GM23338 (cell line): ENCODE measurements at regions not wholly inside any gene's neighbourhood (a gene's known extent, or its start where the extent isn't known, plus 50 kb on each side); places are given as distances from the start of the nearest gene placed in this dataset.

Source experiments
- ATAC-seq: fragments of 200-7000 bp; cut with Tn5 transposase; 3 replicates; pipeline ENCODE4 v1.9.1; 2020
- DNase-seq: peaks from one replicate; pipeline ENCODE4 v3.0.0-alpha.2; 2015; ENCODE audit warnings: low spot score
- H2AFZ ChIP-seq: fragments of 200-600 bp; sonication (generic); 2 replicates; pipeline ENCODE4 v1.8.0; 2016; ENCODE audit warnings: antibody characterized with exemption, mild to moderate bottlenecking, moderate library complexity
- H3F3A ChIP-seq: fragments of 200-600 bp; sonication (generic); replicated peaks from 2 replicates; pipeline ENCODE4 v1.8.0; 2017; ENCODE audit warnings: antibody characterized with exemption, mixed run types, low read depth
- H3K27ac ChIP-seq: fragments of 200-600 bp; sonication (generic); 2 replicates; pipeline ENCODE4 v1.6.1; 2016; ENCODE audit warnings: low read depth
- H3K27me3 ChIP-seq: fragments of 200-600 bp; sonication (generic); 2 replicates; pipeline ENCODE4 v1.8.0; 2016; ENCODE audit warnings: mild to moderate bottlenecking, mixed run types, moderate library complexity; ENCODE audit not compliant: insufficient read depth
- H3K36me3 ChIP-seq: fragments of 200-600 bp; sonication (generic); 2 replicates; pipeline ENCODE4 v1.8.0; 2016; ENCODE audit warnings: mild to moderate bottlenecking; ENCODE audit not compliant: insufficient read depth
- H3K4me1 ChIP-seq: fragments of 200-600 bp; sonication (generic); 2 replicates; pipeline ENCODE4 v1.8.0; 2016; ENCODE audit warnings: mild to moderate bottlenecking, moderate library complexity; ENCODE audit not compliant: insufficient read depth
- H3K4me2 ChIP-seq: fragments of 200-600 bp; sonication (generic); 2 replicates; pipeline ENCODE4 v1.7.1; 2017; ENCODE audit warnings: mixed run types
- H3K4me3 ChIP-seq: fragments of 200-600 bp; sonication (generic); 2 replicates; pipeline ENCODE4 v1.6.1; 2016; ENCODE audit warnings: mixed run types
- H3K79me2 ChIP-seq: fragments of 200-600 bp; sonication (generic); replicated peaks from 2 replicates; pipeline ENCODE4 v1.8.0; 2017; ENCODE audit warnings: mild to moderate bottlenecking; ENCODE audit not compliant: insufficient read depth
- H3K9me2 ChIP-seq: fragments of 200-600 bp; sonication (generic); 2 replicates; pipeline ENCODE4 v1.8.0; 2017; ENCODE audit not compliant: insufficient read depth
- H4K20me1 ChIP-seq: fragments of 200-600 bp; sonication (generic); replicated peaks from 2 replicates; pipeline ENCODE4 v1.8.0; 2017; ENCODE audit warnings: mild to moderate bottlenecking; ENCODE audit not compliant: insufficient read depth
- H3K27ac Mint-ChIP-seq: 2 replicates; pipeline ENCODE4 v1.8.0; 2020; ENCODE audit warnings: inconsistent platforms, mild to moderate bottlenecking, moderate library complexity, mixed read lengths
- H3K27me3 Mint-ChIP-seq: 3 replicates; pipeline ENCODE4 v1.8.0; 2022; ENCODE audit warnings: low read depth, mild to moderate bottlenecking, moderate library complexity, mixed read lengths, inconsistent platforms; ENCODE audit not compliant: insufficient read depth, poor library complexity
- H3K36me3 Mint-ChIP-seq: 3 replicates; pipeline ENCODE4 v1.8.0; 2021; ENCODE audit warnings: low read depth, mild to moderate bottlenecking, inconsistent platforms, moderate library complexity, mixed read lengths
- H3K4me1 Mint-ChIP-seq: 3 replicates; pipeline ENCODE4 v1.8.0; 2020; ENCODE audit warnings: mild to moderate bottlenecking, inconsistent platforms, mixed read lengths
- H3K4me3 Mint-ChIP-seq: 3 replicates; pipeline ENCODE4 v1.8.0; 2021; ENCODE audit warnings: moderate library complexity, mild to moderate bottlenecking, inconsistent platforms, mixed read lengths
- H3K9me3 Mint-ChIP-seq: 3 replicates; pipeline ENCODE4 v1.8.0; 2020; ENCODE audit warnings: moderate library complexity, mild to moderate bottlenecking, inconsistent platforms, mixed read lengths
- CREB1 ChIP-seq: fragments of 250-450 bp; sonication (Bioruptor Pico); IDR thresholded peaks from 2 replicates; pipeline ENCODE4 v1.5.0; 2020; ENCODE audit warnings: low read depth, mild to moderate bottlenecking, moderate library complexity
- CTCF ChIP-seq, 2 experiments: fragments of 200-600 bp in 1 of 2; sonication (generic) in 1 of 2; conservative IDR thresholded peaks; 2 replicates each; pipeline versions ENCODE4 v1.5.1 to v1.6.1; 2016 to 2017; ENCODE audit warnings: antibody characterized with exemption in 2 of 2, low read depth in 2 of 2, mild to moderate bottlenecking in 2 of 2, moderate library complexity in 1 of 2
- ETS1 ChIP-seq: IDR thresholded peaks from 2 replicates; pipeline ENCODE4 v1.6.1; 2016; ENCODE audit warnings: antibody characterized with exemption
- EZH2 ChIP-seq: fragments of 200-600 bp; sonication (generic); IDR thresholded peaks from one replicate; pipeline ENCODE4 v1.8.0; 2017; ENCODE audit warnings: antibody characterized with exemption, mild to moderate bottlenecking, low read depth; ENCODE audit not compliant: unreplicated experiment
- EZH2phosphoT487 ChIP-seq: fragments of 200-600 bp; sonication (generic); IDR thresholded peaks from one replicate; pipeline ENCODE4 v1.8.1; 2018; ENCODE audit warnings: antibody characterized with exemption; ENCODE audit not compliant: unreplicated experiment
- JUNB ChIP-seq: IDR thresholded peaks from one replicate; pipeline ENCODE4 v1.6.1; 2016; ENCODE audit warnings: antibody characterized with exemption; ENCODE audit not compliant: unreplicated experiment
- NANOG ChIP-seq: IDR thresholded peaks from 2 replicates; pipeline ENCODE4 v1.6.1; 2016; ENCODE audit warnings: antibody characterized with exemption, borderline replicate concordance
- POLR2AphosphoS5 ChIP-seq: IDR thresholded peaks from 2 replicates; pipeline ENCODE4 v1.6.1; 2016; ENCODE audit warnings: antibody characterized with exemption, low read depth
- REST ChIP-seq: IDR thresholded peaks from one replicate; pipeline ENCODE4 v1.6.1; 2018; ENCODE audit warnings: antibody characterized with exemption; ENCODE audit not compliant: unreplicated experiment
- STAT1 ChIP-seq: IDR thresholded peaks from one replicate; pipeline ENCODE4 v1.6.1; 2016; ENCODE audit warnings: antibody characterized with exemption; ENCODE audit not compliant: unreplicated experiment
- ZNF114 ChIP-seq: fragments of 250-450 bp; sonication (Bioruptor Pico); IDR thresholded peaks from 2 replicates; pipeline ENCODE4 v1.5.0; 2020; ENCODE audit warnings: mild to moderate bottlenecking, moderate library complexity
- ZNF331 ChIP-seq: fragments of 250-450 bp; sonication (Bioruptor Pico); IDR thresholded peaks from 2 replicates; pipeline ENCODE4 v1.5.0; 2020; ENCODE audit warnings: low read depth, mild to moderate bottlenecking, moderate library complexity
- ZNF462 ChIP-seq: fragments of 250-450 bp; sonication (Bioruptor Pico); IDR thresholded peaks from 2 replicates; pipeline ENCODE4 v1.5.0; 2020; ENCODE audit warnings: mild to moderate bottlenecking, moderate library complexity

- Mint-ChIP-seq H3K27ac (no peak overlapping the region), H3K27me3 (peaks cover 5% of the 10 kb centered on the region)
- H4K20me1 ChIP-seq: no peaks in the 10 kb centered on the region
Measured at GRCh38 chr20:52833901-52834300, 138.3 kb upstream of the TSHZ2 start.

More at GRCh38 chr20:52833901-52834300, 138.3 kb upstream of the TSHZ2 start:
- H3K4me1 ChIP-seq: no peaks in the 10 kb centered on the region
- peaks cover 8% of the 10 kb centered on the region for H3K9me3 Mint-ChIP-seq
- no peak overlapping the region for H2AFZ ChIP-seq
- no peaks in the 10 kb centered on the region for H3F3A ChIP-seq
- no peaks in the 10 kb centered on the region for H3K27me3 ChIP-seq
- ATAC-seq: no peak
- no peak overlapping the region for H3K4me2 ChIP-seq
- no peak overlapping the region for H3K27ac ChIP-seq
- DNase-seq: no peak
- no peaks in the 10 kb centered on the region for H3K9me2 ChIP-seq
- H3K4me3 Mint-ChIP-seq: no peak overlapping the region
- no peaks in the 10 kb centered on the region for H3K4me1 Mint-ChIP-seq
- H3K36me3 ChIP-seq: no peaks in the 10 kb centered on the region
- no peaks in the 10 kb centered on the region; the same call in 2 of the 3 replicates for H3K36me3 Mint-ChIP-seq
- TF ChIP-seq NANOG (no peak), POLR2AphosphoS5 (no peak), EZH2 (no peak), ZNF114 (CRISPR knock-in tag) (no peak), ZNF331 (CRISPR knock-in tag) (no peak), STAT1 (no peak), CTCF (conservative IDR thresholded peaks at IDR 0.05; ENCODE audit: low read depth in 2 of 2) (no peak), ETS1 (no peak), ZNF462 (CRISPR knock-in tag) (no peak), CREB1 (CRISPR knock-in tag) (no peak), JUNB (no peak), REST (no peak), EZH2phosphoT487 (no peak)
- no peak overlapping the region for H3K4me3 ChIP-seq
- H3K79me2 ChIP-seq: no peaks in the 10 kb centered on the region
